Neural progenitor cell (in vitro differentiated cells): ENCODE measurements at regions not wholly inside any gene's neighbourhood (a gene's known extent, or its start where the extent isn't known, plus 50 kb on each side); places are given as distances from the start of the nearest gene placed in this dataset.

Experiments used
- DNase-seq: peaks from one replicate; pipeline ENCODE4 v3.0.0-alpha.2; 2016; ENCODE audit warnings: low spot score
- H2AFZ ChIP-seq: fragments of 200-600 bp; sonication (generic); replicated peaks from 2 replicates; pipeline ENCODE4 v1.6.1; 2016; ENCODE audit warnings: antibody characterized with exemption
- H3F3A ChIP-seq: fragments of 200-600 bp; sonication (generic); 2 replicates; pipeline ENCODE4 v1.6.1; 2016; ENCODE audit warnings: antibody characterized with exemption, low read depth
- H3K27ac ChIP-seq: fragments of 200-600 bp; sonication (generic); 2 replicates; pipeline ENCODE4 v1.5.1; 2016; ENCODE audit warnings: mild to moderate bottlenecking
- H3K27me3 ChIP-seq: fragments of 200-600 bp; sonication (generic); 2 replicates; pipeline ENCODE4 v1.6.1; 2016; ENCODE audit warnings: mild to moderate bottlenecking, moderate library complexity
- H3K36me3 ChIP-seq: fragments of 200-600 bp; sonication (generic); 2 replicates; pipeline ENCODE4 v1.5.1; 2016
- H3K4me1 ChIP-seq: fragments of 200-600 bp; sonication (generic); 2 replicates; pipeline ENCODE4 v1.6.1; 2016; ENCODE audit warnings: mixed run types
- H3K4me2 ChIP-seq: fragments of 200-600 bp; sonication (generic); 2 replicates; pipeline ENCODE4 v1.6.1; 2016
- H3K4me3 ChIP-seq: fragments of 200-600 bp; sonication (generic); 2 replicates; pipeline ENCODE4 v1.5.1; 2016
- H3K79me2 ChIP-seq: fragments of 200-600 bp; sonication (generic); 2 replicates; pipeline ENCODE4 v1.6.1; 2016; ENCODE audit warnings: low read depth
- H3K9ac ChIP-seq: fragments of 200-600 bp; sonication (generic); 2 replicates; pipeline ENCODE4 v1.6.1; 2016
- H3K9me3 ChIP-seq: fragments of 200-600 bp; sonication (generic); 2 replicates; pipeline ENCODE4 v1.5.1; 2016; ENCODE audit warnings: low read depth
- H4K20me1 ChIP-seq: fragments of 200-600 bp; sonication (generic); 2 replicates; pipeline ENCODE4 v1.6.1; 2016; ENCODE audit warnings: low read depth
- H3K27ac Mint-ChIP-seq: 3 replicates; pipeline ENCODE4 v1.8.0; 2021; ENCODE audit warnings: mixed read lengths
- H3K27me3 Mint-ChIP-seq: 2 replicates; pipeline ENCODE4 v1.8.0; 2022; ENCODE audit warnings: low read depth, mild to moderate bottlenecking, inconsistent platforms, moderate library complexity, mixed read lengths; ENCODE audit not compliant: insufficient read depth
- H3K36me3 Mint-ChIP-seq: 3 replicates; pipeline ENCODE4 v1.8.0; 2021; ENCODE audit warnings: mixed read lengths
- H3K4me1 Mint-ChIP-seq: 3 replicates; pipeline ENCODE4 v1.8.0; 2021; ENCODE audit warnings: mixed read lengths
- H3K4me3 Mint-ChIP-seq: 3 replicates; pipeline ENCODE4 v1.8.0; 2021; ENCODE audit warnings: mild to moderate bottlenecking, moderate library complexity, mixed read lengths
- H3K9me3 Mint-ChIP-seq: 3 replicates; pipeline ENCODE4 v1.8.0; 2020; ENCODE audit warnings: mixed read lengths
- CTCF ChIP-seq: fragments of 200-600 bp; sonication (generic); IDR thresholded peaks from 2 replicates; pipeline ENCODE4 v1.5.1; 2017; ENCODE audit warnings: antibody characterized with exemption, mild to moderate bottlenecking
- EZH2 ChIP-seq: fragments of 200-600 bp; sonication (generic); IDR thresholded peaks from 2 replicates; pipeline ENCODE4 v1.6.1; 2017; ENCODE audit warnings: antibody characterized with exemption, mild to moderate bottlenecking, moderate library complexity
- EZH2phosphoT487 ChIP-seq: fragments of 200-600 bp; sonication (generic); IDR thresholded peaks from 2 replicates; pipeline ENCODE4 v1.6.1; 2017; ENCODE audit warnings: antibody characterized with exemption

- no peaks in the 10 kb centered on the region for H4K20me1 ChIP-seq
- H3K27ac ChIP-seq, result no peak overlapping the region
- H3K9ac ChIP-seq, result no peak overlapping the region
- H3K4me1 Mint-ChIP-seq, result no peaks in the 10 kb centered on the region
- H2AFZ ChIP-seq, result no peak overlapping the region
- H3K27me3 Mint-ChIP-seq, result no peaks in the 10 kb centered on the region
- H3K79me2 ChIP-seq, result no peaks in the 10 kb centered on the region
- no peaks in the 10 kb centered on the region for H3K4me1 ChIP-seq
- no peak overlapping the region for H3K4me2 ChIP-seq
- no peaks in the 10 kb centered on the region for H3F3A ChIP-seq
- H3K4me3 ChIP-seq, result no peak overlapping the region
- no peak for TF ChIP-seq EZH2phosphoT487
- TF ChIP-seq EZH2, result no peak
- no peak for TF ChIP-seq CTCF
- H3K27me3 ChIP-seq, result no peaks in the 10 kb centered on the region
- H3K4me3 Mint-ChIP-seq, result no peak overlapping the region
- no peaks in the 10 kb centered on the region for H3K9me3 ChIP-seq
- no peak overlapping the region for H3K27ac Mint-ChIP-seq
- peaks cover 6% of the 10 kb centered on the region for H3K36me3 ChIP-seq
- no peaks in the 10 kb centered on the region for H3K36me3 Mint-ChIP-seq
- H3K9me3 Mint-ChIP-seq, result peaks cover 19% of the 10 kb centered on the region
- no peak for DNase-seq
These were observed 855.6 kb downstream of the TBC1D32 start for GRCh38 chr6:120478650-120479049.

GRCh38 chr6:120473804-120474203 is 860.5 kb downstream of the TBC1D32 start:
- Histone ChIP-seq H3K27me3 (no peaks in the 10 kb centered on the region), H4K20me1 (no peaks in the 10 kb centered on the region)

GRCh38 chr6:120468486-120468885 is 865.8 kb downstream of the TBC1D32 start:
- no peak for DNase-seq
- Histone ChIP-seq H3K27ac (no peak overlapping the region), H3F3A (no peaks in the 10 kb centered on the region), H3K27me3 (no peaks in the 10 kb centered on the region), H3K9ac (no peak overlapping the region), H3K9me3 (no peaks in the 10 kb centered on the region), H3K79me2 (no peaks in the 10 kb centered on the region), H3K36me3 (no peaks in the 10 kb centered on the region), H3K4me3 (no peak overlapping the region), H3K4me2 (no peak overlapping the region), H2AFZ (no peak overlapping the region), H4K20me1 (no peaks in the 10 kb centered on the region), H3K4me1 (peaks cover 3% of the 10 kb centered on the region)
- Mint-ChIP-seq H3K27me3 (no peaks in the 10 kb centered on the region), H3K4me1 (no peaks in the 10 kb centered on the region), H3K27ac (no peak overlapping the region), H3K9me3 (no peaks in the 10 kb centered on the region), H3K4me3 (no peak overlapping the region), H3K36me3 (no peaks in the 10 kb centered on the region)
- no peak for TF ChIP-seq CTCF
- no peak for TF ChIP-seq EZH2phosphoT487
- no peak for TF ChIP-seq EZH2

More at GRCh38 chr6:120473804-120474203, 860.5 kb downstream of the TBC1D32 start:
- no peak overlapping the region for H3K4me2 ChIP-seq
- Mint-ChIP-seq H3K4me1 (no peaks in the 10 kb centered on the region), H3K27ac (no peak overlapping the region), H3K36me3 (no peaks in the 10 kb centered on the region), H3K9me3 (peaks cover 8% of the 10 kb centered on the region), H3K4me3 (no peak overlapping the region), H3K27me3 (no peaks in the 10 kb centered on the region)
- TF ChIP-seq CTCF (no peak), EZH2 (no peak)
- H3K79me2 ChIP-seq, result no peaks in the 10 kb centered on the region
- peaks cover 6% of the 10 kb centered on the region for H3K36me3 ChIP-seq
- H3K27ac ChIP-seq, result no peak overlapping the region
- DNase-seq, result no peak
- no peak overlapping the region for H3K4me3 ChIP-seq
- H3K4me1 ChIP-seq, result peaks cover 3% of the 10 kb centered on the region
- no peak overlapping the region for H2AFZ ChIP-seq
- no peaks in the 10 kb centered on the region for H3K9me3 ChIP-seq
- H3F3A ChIP-seq, result no peaks in the 10 kb centered on the region
- no peak overlapping the region for H3K9ac ChIP-seq
